Activated T-helper 1 cell treated with anti-CD3 and anti-CD28 coated beads, Interleukin-12 subunit alpha, Interleukin-12 subunit beta, Interleukin-2, Interleukin-4 antibody, amounts not matched to agents 30 ng/mL and 10 ng/mL and 1 ng/mL, durations not matched to agents 14 hours and 24 hours and 36 hours (primary cell): ENCODE measurements at regions not wholly inside any gene's neighbourhood (a gene's known extent, or its start where the extent isn't known, plus 50 kb on each side); places are given as distances from the start of the nearest gene placed in this dataset.

Experiments
- DNase-seq: peaks from one replicate; pipeline ENCODE4 v3.0.0; 2021; ENCODE audit warnings: low spot score
- H3K27ac Mint-ChIP-seq: one replicate; pipeline ENCODE4 v1.8.0; 2021; ENCODE audit warnings: mild to moderate bottlenecking, mixed read lengths
- H3K27me3 Mint-ChIP-seq: one replicate; pipeline ENCODE4 v1.8.0; 2022; ENCODE audit warnings: mild to moderate bottlenecking, moderate library complexity, mixed read lengths; ENCODE audit not compliant: insufficient read depth
- H3K36me3 Mint-ChIP-seq: one replicate; pipeline ENCODE4 v1.8.0; 2021; ENCODE audit warnings: low read depth, mixed read lengths
- H3K4me1 Mint-ChIP-seq: one replicate; pipeline ENCODE4 v1.8.0; 2021; ENCODE audit warnings: low read depth, mixed read lengths
- H3K4me3 Mint-ChIP-seq: one replicate; pipeline ENCODE4 v1.8.0; 2021; ENCODE audit warnings: mild to moderate bottlenecking, moderate library complexity, mixed read lengths
- H3K9me3 Mint-ChIP-seq: one replicate; pipeline ENCODE4 v1.8.0; 2021; ENCODE audit warnings: mixed read lengths
- intact Hi-C: fragments of 100-400 bp; cut with micrococcal nuclease; formaldehyde crosslinking; loops from one replicate; pipeline ENCODE4 v1.15.1; 2024

DNA sequence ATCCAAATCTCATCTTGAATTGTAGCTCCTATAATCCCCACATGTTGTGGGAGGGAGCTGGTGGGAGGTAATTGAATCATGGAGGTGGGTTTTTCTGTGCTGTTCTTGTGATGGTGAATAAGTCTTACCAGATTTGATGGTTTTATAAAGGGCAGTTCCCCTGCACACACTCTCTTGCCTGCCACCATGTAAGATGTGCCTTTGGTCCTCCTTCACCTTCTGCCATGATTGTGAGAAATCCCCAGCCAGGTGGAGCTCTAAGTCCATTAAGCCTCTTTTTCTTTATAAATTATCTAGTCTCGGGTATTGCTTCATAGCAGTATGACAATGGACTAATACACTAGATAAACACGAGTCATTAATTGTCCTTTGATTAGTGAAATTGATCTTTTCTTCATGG, 214.5 kb upstream of the CFAP20DC start:
- Mint-ChIP-seq H3K36me3 (no peaks in the 10 kb centered on the region), H3K27ac (no peak overlapping the region), H3K4me1 (no peaks in the 10 kb centered on the region), H3K9me3 (peaks cover 14% of the 10 kb centered on the region), H3K4me3 (no peak overlapping the region), H3K27me3 (no peaks in the 10 kb centered on the region)
- DNase-seq = no peak
- intact Hi-C loops = no loop called here

DNA sequence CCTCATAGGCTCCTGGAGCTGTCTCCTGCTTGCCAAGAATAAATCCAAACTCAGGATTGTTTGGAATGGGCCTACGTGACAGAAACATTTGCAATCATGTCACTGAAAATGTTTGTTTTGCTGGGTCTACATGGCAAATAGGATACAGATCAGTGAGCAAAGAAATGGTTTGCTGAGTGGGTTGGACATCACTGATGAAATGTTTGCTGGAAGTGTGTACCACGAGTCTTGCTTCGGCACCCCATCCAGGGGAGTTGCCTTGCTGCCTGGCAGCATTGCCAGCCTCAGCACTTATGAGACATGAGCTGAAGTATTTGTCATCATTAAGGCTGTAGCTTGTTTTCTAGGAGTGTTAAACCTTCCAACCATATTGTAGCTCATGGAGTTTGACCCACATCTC, 213.3 kb upstream of the CFAP20DC start:
- Mint-ChIP-seq H3K27ac (no peak overlapping the region), H3K9me3 (peaks cover 14% of the 10 kb centered on the region), H3K4me1 (no peaks in the 10 kb centered on the region), H3K4me3 (no peak overlapping the region), H3K36me3 (no peaks in the 10 kb centered on the region), H3K27me3 (no peaks in the 10 kb centered on the region)
- DNase-seq = no peak
- intact Hi-C loops = no loop called here

DNA sequence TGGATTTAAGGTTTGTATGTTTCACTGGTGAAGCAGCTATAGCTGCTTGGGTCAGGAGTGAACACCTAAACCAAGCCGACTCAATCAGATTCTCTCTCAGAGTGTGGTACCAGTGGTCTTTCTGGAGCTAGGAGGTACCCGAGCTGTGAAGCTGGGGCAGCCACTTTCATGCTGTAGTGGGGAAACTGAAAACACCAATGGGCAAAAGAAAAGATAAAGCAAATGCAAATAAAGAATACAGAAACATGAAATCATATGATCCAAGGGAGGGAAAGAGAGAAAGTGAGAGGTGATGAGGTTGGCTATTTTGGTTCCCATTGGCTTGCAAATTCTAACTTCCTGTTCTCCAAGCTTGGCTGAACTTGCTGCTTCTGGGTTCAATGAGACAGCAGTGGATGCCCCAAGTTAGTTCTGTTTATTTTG, 212.3 kb upstream of the CFAP20DC start:
- intact Hi-C loops = no loop called here
- H3K4me3 Mint-ChIP-seq = no peak overlapping the region
- H3K27me3 Mint-ChIP-seq = no peaks in the 10 kb centered on the region
- no peaks in the 10 kb centered on the region for H3K4me1 Mint-ChIP-seq
- DNase-seq = no peak
- H3K27ac Mint-ChIP-seq = no peak overlapping the region
- H3K36me3 Mint-ChIP-seq = no peaks in the 10 kb centered on the region
- H3K9me3 Mint-ChIP-seq = peaks cover 14% of the 10 kb centered on the region

DNA sequence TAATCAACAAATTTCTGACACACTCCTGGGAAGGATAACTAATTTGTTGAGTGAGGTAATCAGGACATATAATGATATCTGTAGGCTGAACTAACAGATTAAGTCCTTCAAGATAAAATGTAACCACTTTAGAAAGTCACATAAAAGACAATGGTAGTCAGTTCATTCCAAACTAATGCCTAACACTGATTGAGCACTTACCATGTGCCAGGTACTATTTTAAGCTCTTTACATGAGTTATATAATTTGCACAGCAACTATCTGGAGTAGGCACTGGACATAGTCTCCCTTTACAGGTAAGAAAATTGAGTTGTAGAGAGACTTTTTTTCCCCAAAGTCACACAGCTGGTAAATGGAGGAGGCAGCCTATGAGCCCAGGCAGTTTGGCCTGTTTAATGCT, 211.2 kb upstream of the CFAP20DC start:
- no peaks in the 10 kb centered on the region for H3K4me1 Mint-ChIP-seq
- DNase-seq = no peak
- intact Hi-C loops = no loop called here
- H3K27ac Mint-ChIP-seq = no peak overlapping the region
- no peak overlapping the region for H3K4me3 Mint-ChIP-seq
- peaks cover 14% of the 10 kb centered on the region for H3K9me3 Mint-ChIP-seq
- H3K36me3 Mint-ChIP-seq = no peaks in the 10 kb centered on the region
- no peaks in the 10 kb centered on the region for H3K27me3 Mint-ChIP-seq

DNA sequence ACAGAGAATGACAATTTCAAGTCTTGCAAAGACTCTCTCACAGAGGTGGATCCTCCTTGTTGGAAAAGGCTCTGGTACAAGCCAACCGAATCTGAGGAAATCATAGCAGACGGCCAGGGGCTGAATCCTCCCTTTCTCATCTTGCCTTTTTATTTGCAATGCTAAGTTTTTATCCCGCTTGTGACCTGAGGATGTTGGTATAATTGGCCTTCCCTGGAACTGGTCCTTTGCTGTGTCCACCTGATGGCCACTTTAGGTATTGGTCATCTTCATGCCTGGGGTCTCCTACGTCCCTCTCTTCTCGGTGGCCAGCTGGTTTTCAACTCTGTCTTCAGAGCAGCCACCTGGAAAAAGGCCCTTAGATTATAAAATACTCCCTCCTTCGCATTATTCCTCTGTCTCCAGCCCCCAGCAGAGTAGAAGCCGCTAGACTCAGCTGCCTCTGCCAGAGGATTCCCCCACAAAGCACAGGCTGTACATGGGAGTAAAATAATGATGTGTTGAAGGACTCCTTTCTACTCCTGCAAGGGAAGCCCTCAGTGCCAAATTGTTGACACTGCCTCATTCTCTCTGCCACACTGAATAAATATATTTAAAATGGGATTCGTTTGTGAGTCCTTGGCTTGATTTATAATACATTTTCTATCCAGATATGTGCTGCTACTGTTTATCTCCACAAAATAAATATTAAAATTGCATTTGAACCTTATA, 208.9 kb upstream of the CFAP20DC start:
- Mint-ChIP-seq H3K9me3 (peaks cover 4% of the 10 kb centered on the region), H3K4me3 (no peak overlapping the region), H3K27me3 (no peaks in the 10 kb centered on the region), H3K27ac (no peak overlapping the region), H3K36me3 (no peaks in the 10 kb centered on the region), H3K4me1 (no peaks in the 10 kb centered on the region)
- intact Hi-C loops = no loop called here
- DNase-seq = no peak

DNA sequence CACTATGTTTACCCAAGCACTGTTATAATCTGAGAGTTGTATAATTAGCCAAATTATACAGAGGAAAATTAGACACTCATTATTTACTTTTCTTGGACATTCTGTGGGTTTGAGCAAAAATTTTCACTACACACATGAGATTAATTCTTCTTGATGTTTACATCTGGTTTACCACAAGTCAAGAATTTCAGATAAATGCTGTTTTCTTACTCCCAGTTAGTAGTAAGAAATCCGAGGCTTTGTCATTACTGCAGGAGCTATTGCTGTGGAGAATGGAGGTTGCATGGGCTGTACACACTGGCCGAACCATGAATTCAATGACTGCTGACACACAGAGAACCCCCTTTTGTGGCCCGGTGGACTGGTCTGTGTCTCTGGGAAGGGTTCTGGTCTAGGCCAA, 207.7 kb upstream of the CFAP20DC start:
- Mint-ChIP-seq H3K27ac (no peak overlapping the region), H3K4me1 (no peaks in the 10 kb centered on the region), H3K27me3 (no peaks in the 10 kb centered on the region), H3K9me3 (no peaks in the 10 kb centered on the region), H3K36me3 (no peaks in the 10 kb centered on the region), H3K4me3 (no peak overlapping the region)
- intact Hi-C loops = no loop called here
- DNase-seq = no peak

DNA sequence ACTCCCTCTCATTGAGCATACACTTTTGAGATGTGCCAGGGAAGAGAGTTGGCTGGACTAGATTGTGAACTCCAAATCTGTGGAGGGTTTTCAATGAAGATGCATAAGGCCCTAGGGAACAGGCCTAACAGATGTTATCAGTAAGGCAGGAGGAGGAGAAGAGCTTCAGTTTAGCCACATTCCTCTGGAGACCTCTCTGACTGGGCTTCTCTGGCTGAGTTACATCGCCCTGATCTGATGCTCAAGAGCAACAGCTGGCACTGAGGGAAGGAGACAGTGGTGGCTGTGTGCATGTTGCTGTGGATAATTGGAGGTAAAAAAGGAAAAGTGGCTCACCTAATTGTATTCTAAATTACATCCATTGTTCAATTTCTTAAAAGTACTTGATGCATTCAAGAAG, 206.4 kb upstream of the CFAP20DC start:
- Mint-ChIP-seq H3K4me1 (no peaks in the 10 kb centered on the region), H3K27ac (no peak overlapping the region), H3K4me3 (no peak overlapping the region), H3K27me3 (peaks cover 2% of the 10 kb centered on the region), H3K9me3 (no peaks in the 10 kb centered on the region), H3K36me3 (no peaks in the 10 kb centered on the region)
- intact Hi-C loops = no loop called here
- DNase-seq = no peak

DNA sequence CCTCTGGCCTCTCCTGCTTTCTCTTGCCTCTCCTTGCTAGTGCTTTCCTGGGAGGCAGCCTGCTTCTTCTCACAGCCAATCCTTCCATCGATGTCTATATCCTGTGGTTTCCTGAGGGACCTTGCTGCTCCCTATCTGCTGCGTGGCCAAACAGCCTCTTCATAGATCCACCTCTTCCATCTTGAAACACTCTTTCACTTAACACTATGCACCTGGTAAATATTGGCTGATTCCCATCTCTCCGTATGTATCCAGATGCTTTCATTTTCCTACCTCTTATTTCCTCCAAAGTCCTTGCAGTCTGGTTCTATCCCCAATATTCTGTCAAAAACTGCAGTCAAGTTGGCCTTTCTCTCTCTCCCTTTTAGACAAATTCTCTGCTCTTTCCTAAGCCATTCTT, 205.2 kb upstream of the CFAP20DC start:
- peaks cover 2% of the 10 kb centered on the region for H3K27me3 Mint-ChIP-seq
- H3K9me3 Mint-ChIP-seq = no peaks in the 10 kb centered on the region
- H3K4me3 Mint-ChIP-seq = no peak overlapping the region
- intact Hi-C loops = no loop called here
- no peak overlapping the region for H3K27ac Mint-ChIP-seq
- no peak for DNase-seq
- no peaks in the 10 kb centered on the region for H3K4me1 Mint-ChIP-seq
- no peaks in the 10 kb centered on the region for H3K36me3 Mint-ChIP-seq

DNA sequence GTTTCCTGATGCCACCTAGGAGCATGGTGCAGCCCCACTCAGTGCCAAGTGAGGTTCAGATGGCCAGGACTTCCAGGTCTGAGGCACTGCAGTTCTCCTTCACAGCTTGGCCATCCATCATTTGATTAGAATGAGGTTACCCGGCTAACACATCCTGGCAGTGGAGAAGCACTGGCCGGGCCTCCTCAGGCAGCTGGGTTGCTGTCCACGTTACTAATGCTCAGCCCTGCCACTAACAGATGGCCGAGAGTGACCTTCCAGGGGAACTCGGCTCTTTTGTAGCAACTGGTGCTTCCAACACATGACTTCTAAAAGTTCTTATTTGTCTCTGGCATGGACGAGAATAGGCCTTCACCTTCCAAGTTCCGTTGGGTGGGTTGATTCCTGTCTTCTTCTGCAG, 204.6 kb upstream of the CFAP20DC start:
- peaks cover 4% of the 10 kb centered on the region for H3K9me3 Mint-ChIP-seq
- intact Hi-C loops = no loop called here
- H3K4me1 Mint-ChIP-seq = no peaks in the 10 kb centered on the region
- no peak for DNase-seq
- H3K4me3 Mint-ChIP-seq = no peak overlapping the region
- peaks cover 2% of the 10 kb centered on the region for H3K27me3 Mint-ChIP-seq
- H3K36me3 Mint-ChIP-seq = peaks cover 2% of the 10 kb centered on the region
- no peak overlapping the region for H3K27ac Mint-ChIP-seq

DNA sequence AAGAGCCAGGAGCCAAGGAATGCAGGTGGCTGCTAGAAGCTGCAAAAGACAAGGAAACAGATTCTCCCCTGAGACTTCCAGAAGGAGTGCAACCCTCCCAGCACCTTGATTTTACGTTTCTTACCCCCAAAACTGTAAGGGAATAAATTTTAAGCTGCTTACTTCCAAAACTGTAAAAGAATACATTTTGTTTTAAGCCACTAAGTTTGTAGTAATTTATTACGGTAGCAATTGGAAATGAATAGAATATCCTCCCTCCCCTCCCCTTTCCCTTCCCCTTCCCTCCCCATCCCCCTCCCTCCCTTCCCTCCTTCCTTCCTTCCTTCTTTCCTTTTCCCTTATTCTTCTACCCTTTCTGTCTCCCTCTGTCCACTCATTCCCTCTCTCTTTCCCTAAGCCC, 203.7 kb upstream of the CFAP20DC start:
- DNase-seq = no peak
- no peak overlapping the region for H3K27ac Mint-ChIP-seq
- intact Hi-C loops = no loop called here
- peaks cover 2% of the 10 kb centered on the region for H3K27me3 Mint-ChIP-seq
- peaks cover 7% of the 10 kb centered on the region for H3K36me3 Mint-ChIP-seq
- no peaks in the 10 kb centered on the region for H3K4me1 Mint-ChIP-seq
- peaks cover 11% of the 10 kb centered on the region for H3K9me3 Mint-ChIP-seq
- no peak overlapping the region for H3K4me3 Mint-ChIP-seq

DNA sequence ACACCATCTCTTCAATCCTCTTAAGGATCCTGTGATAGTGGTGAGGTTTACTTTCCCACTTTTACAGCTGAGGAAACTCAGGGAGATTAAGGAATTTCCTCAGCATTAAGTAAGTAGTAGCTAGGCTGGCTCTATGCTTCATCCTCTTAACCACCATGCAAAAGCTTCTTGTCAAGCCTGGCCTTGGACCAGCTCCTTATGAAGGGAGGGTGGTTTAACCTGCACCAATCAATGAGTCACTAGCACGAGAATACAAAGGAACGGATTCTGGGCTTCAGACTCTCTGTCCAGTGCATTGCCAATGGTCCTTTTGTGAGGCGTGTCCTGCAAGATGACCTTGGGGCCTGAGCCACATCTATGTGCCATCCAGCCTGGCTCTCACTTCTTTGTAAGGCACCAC, 202.0 kb upstream of the CFAP20DC start:
- DNase-seq = no peak
- H3K36me3 Mint-ChIP-seq = peaks cover 7% of the 10 kb centered on the region
- H3K9me3 Mint-ChIP-seq = peaks cover 25% of the 10 kb centered on the region
- peaks cover 2% of the 10 kb centered on the region for H3K27me3 Mint-ChIP-seq
- peaks cover 9% of the 10 kb centered on the region for H3K4me1 Mint-ChIP-seq
- H3K27ac Mint-ChIP-seq = no peak overlapping the region
- intact Hi-C loops = no loop called here
- no peak overlapping the region for H3K4me3 Mint-ChIP-seq

DNA sequence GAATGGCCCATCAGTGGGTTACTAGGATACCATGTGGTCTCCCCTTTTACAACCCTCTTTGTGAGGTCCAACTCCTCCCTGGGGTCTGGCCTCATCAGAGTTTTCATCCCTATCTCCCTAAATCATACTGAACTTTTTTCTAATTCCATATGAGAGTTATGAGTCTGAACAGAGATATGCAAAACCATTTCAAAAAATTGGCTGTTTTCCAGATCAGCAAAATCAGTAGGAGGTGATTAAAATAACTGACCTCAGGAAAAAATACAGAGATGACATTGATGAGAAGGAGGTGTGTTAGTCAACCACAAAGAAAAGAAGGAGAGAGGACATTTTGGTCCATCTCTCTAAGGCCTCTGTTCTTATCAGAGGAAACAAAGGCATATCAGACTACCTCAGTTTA, 200.8 kb upstream of the CFAP20DC start:
- peaks cover 25% of the 10 kb centered on the region for H3K9me3 Mint-ChIP-seq
- peaks cover 9% of the 10 kb centered on the region for H3K4me1 Mint-ChIP-seq
- H3K27ac Mint-ChIP-seq = no peak overlapping the region
- H3K27me3 Mint-ChIP-seq = peaks cover 2% of the 10 kb centered on the region
- H3K4me3 Mint-ChIP-seq = no peak overlapping the region
- peaks cover 7% of the 10 kb centered on the region for H3K36me3 Mint-ChIP-seq
- intact Hi-C loops = no loop called here
- no peak for DNase-seq

DNA sequence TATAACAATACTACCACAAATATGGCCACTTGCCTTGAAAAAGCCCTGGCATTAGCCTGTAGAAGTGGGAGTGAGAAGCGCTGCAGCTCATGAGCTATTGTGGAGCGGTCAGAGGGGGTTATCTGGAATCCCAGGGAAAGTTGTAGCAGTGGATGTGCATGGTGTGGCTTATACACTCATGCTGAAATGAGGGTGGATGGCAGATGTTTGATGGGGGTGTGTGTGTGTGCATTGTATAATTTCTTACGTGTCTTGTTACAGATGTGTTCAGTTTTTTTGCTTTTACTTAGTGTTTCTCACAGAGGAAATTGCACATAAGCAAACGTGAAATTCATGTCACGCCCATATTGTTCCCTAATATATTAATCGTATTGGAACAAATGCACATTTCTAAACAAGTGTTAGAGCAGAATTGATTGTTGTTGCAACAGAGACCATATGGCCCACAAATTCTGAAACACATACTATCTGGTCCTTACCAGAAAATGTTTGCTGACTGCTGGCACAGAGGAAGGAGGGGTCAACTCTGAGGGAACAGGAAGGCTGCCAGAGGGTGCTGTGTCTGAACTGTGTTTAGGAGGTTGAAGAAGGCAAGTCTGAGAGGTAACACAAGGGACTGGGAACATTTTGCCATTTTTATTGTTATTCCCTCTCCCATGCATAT, 200.0 kb upstream of the CFAP20DC start:
- H3K27ac Mint-ChIP-seq = no peak overlapping the region
- no peak overlapping the region for H3K4me3 Mint-ChIP-seq
- DNase-seq = no peak
- H3K36me3 Mint-ChIP-seq = peaks cover 7% of the 10 kb centered on the region
- H3K9me3 Mint-ChIP-seq = peaks cover 25% of the 10 kb centered on the region
- H3K27me3 Mint-ChIP-seq = peaks cover 2% of the 10 kb centered on the region
- intact Hi-C loops = no loop called here
- H3K4me1 Mint-ChIP-seq = peaks cover 9% of the 10 kb centered on the region

DNA sequence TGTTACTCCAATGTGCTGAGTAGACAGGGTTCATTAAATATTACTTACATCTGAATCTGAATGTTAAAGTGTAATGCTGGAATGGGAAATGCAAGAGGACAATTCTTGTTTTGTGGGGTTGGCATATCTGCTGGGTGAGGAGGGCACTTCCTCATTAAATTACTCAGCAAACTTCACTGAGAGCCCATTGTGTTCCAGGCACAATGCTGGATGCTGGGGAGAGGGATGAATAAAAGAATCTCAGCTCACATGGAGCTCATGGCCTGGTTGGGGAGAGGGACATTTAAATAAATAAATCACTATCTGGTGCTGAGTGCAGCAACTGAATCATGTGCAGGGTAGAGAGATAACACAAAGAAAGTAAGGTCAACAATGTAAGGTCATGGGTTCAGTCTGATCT, 199.2 kb upstream of the CFAP20DC start:
- Mint-ChIP-seq H3K27me3 (peaks cover 2% of the 10 kb centered on the region), H3K27ac (no peak overlapping the region), H3K4me3 (no peak overlapping the region), H3K36me3 (peaks cover 7% of the 10 kb centered on the region), H3K9me3 (peaks cover 25% of the 10 kb centered on the region), H3K4me1 (peaks cover 9% of the 10 kb centered on the region)
- intact Hi-C loops = no loop called here
- DNase-seq = no peak
